ENCODE measurements at regions not wholly inside any gene's neighbourhood (a gene's known extent, or its start where the extent isn't known, plus 50 kb on each side); places are given as distances from the start of the nearest gene placed in this dataset.

GRCh38 chr3:182414586-182414985, 378.7 kb upstream of the ATP11B start:
- intact Hi-C loops (cut with micrococcal nuclease), result no loop called here

More at GRCh38 chr3:182414586-182414985, 378.7 kb upstream of the ATP11B start:
- no peaks in the 10 kb centered on the region for H3K79me1 ChIP-seq (ENCODE audit: low read depth in 1 of 2, low read length in 2 of 2)
- no peak overlapping the region for H3K4ac ChIP-seq (ENCODE audit: low read depth, low read length)
- DNase-seq (no peak), ATAC-seq (ENCODE audit: low read depth) (no peak)
- no TSS peak for BruUV-seq (replicated peaks)
- POLR2A ChIA-PET (ENCODE audit: unreplicated experiment), result no interaction called here
- H2BK5ac ChIP-seq (ENCODE audit: low read depth, low read length, poor library complexity, severe bottlenecking), result no peak overlapping the region
- H3K27me3 ChIP-seq (ENCODE audit: control insufficient read depth, insufficient read depth, low read length), result no peaks in the 10 kb centered on the region
- no peaks in the 10 kb centered on the region for H4K20me1 ChIP-seq (ENCODE audit: insufficient read depth, low read length)
- H2BK120ac ChIP-seq (ENCODE audit: low read depth, low read length), result no peak overlapping the region
- H3K14ac ChIP-seq (replicated peaks; ENCODE audit: low read depth, low read length), result no peak overlapping the region
- H3K4me3 ChIP-seq (ENCODE audit: insufficient read depth, low read depth, low read length), result no peak overlapping the region
- CTCF ChIA-PET, result no interaction called here
- no peak overlapping the region for H3K56ac ChIP-seq (ENCODE audit: extremely low read depth, insufficient read depth, low read length)
- no peak overlapping the region for H3K4me2 ChIP-seq (ENCODE audit: low read depth, low read length)
- H3K9me1 ChIP-seq (ENCODE audit: insufficient read depth, low read length), result no peaks in the 10 kb centered on the region
- dilution Hi-C loops (cut with HindIII; ENCODE audit: low sequenced_read_pairs, unreplicated experiment), result no loop called here
- no CpG with 5 or more reads among the region's 3 CpGs for WGBS, 2 experiments (ENCODE audit: extremely low coverage in 2 of 2, insufficient read length in 1 of 2)
- H3K9me3 ChIP-seq (ENCODE audit: control insufficient read depth, insufficient read depth, low read length), result peaks cover 23% of the 10 kb centered on the region
- H3K27ac ChIP-seq (ENCODE audit: insufficient read depth, low read length), result no peak overlapping the region
- no peak overlapping the region for H2AK9ac ChIP-seq (replicated peaks; ENCODE audit: low read depth, low read length, poor library complexity)
- H3K36me3 ChIP-seq (ENCODE audit: control insufficient read depth, insufficient read depth, low read length), result no peaks in the 10 kb centered on the region
- H2BK15ac ChIP-seq (ENCODE audit: low read depth, low read length), result no peak overlapping the region
- no peak overlapping the region for H2BK20ac ChIP-seq (ENCODE audit: low read depth, low read length)
- no peak overlapping the region for H4K5ac ChIP-seq (ENCODE audit: low read depth, low read length)
- no peak overlapping the region for H2AK5ac ChIP-seq (ENCODE audit: low read depth, low read length)
- no peak overlapping the region for H3K23ac ChIP-seq (ENCODE audit: low read depth, low read length)
- no peak overlapping the region for H4K91ac ChIP-seq (ENCODE audit: insufficient read depth, low read depth, low read length)
- no peak overlapping the region for H4K8ac ChIP-seq (ENCODE audit: low read depth in 2 of 2, low read length in 2 of 2)
- in situ Hi-C loops (cut with MboI; ENCODE audit: low sequenced_read_pairs), result no loop called here
- TF ChIP-seq MAFK (IDR thresholded peaks at IDR 0.05; ENCODE audit: low read depth, low read length), result no peak
- TF ChIP-seq CHD1 (IDR thresholded peaks at IDR 0.05; ENCODE audit: low read depth, low read length), result no peak
- TF ChIP-seq BHLHE40 (IDR thresholded peaks at IDR 0.05; ENCODE audit: low read depth, low read length), result no peak
- no peak for TF ChIP-seq MXI1 (IDR thresholded peaks at IDR 0.05; ENCODE audit: borderline replicate concordance, low read depth, low read length)
- TF ChIP-seq CEBPB (IDR thresholded peaks at IDR 0.05; ENCODE audit: low read depth, low read length), result no peak
- TF ChIP-seq USF2 (IDR thresholded peaks at IDR 0.05; ENCODE audit: low read depth, low read length), result no peak
- TF ChIP-seq ELK1 (IDR thresholded peaks at IDR 0.05; ENCODE audit: borderline replicate concordance, low read depth, low read length), result no peak
- TF ChIP-seq RCOR1 (IDR thresholded peaks at IDR 0.05; ENCODE audit: insufficient replicate concordance, low read length), result no peak
- TF ChIP-seq POLR2A (IDR thresholded peaks at IDR 0.05; ENCODE audit: low read depth, low read length), result no peak
- TF ChIP-seq FOS (IDR thresholded peaks at IDR 0.05; ENCODE audit: low read depth, low read length), result no peak
- no peak for TF ChIP-seq NFE2L2 (IDR thresholded peaks at IDR 0.05; ENCODE audit: low read depth, low read length)
- no peak for TF ChIP-seq CTCF (conservative IDR thresholded peaks at IDR 0.05; ENCODE audit: low read depth, low read length)
- TF ChIP-seq MAZ (IDR thresholded peaks at IDR 0.05; ENCODE audit: borderline replicate concordance, low read depth, low read length), result no peak
- no peak overlapping the region for H3K18ac ChIP-seq (ENCODE audit: low read depth, low read length)
- H2AFZ ChIP-seq (replicated peaks; ENCODE audit: low read length, poor library complexity), result no peak overlapping the region
- H3K9ac ChIP-seq (ENCODE audit: low read depth, low read length), result no peak overlapping the region
- no peaks in the 10 kb centered on the region for H3K4me1 ChIP-seq (ENCODE audit: control insufficient read depth, insufficient read depth, low read length)
